CD4-positive, alpha-beta memory T cell (primary cell): ENCODE measurements at regions not wholly inside any gene's neighbourhood (a gene's known extent, or its start where the extent isn't known, plus 50 kb on each side); places are given as distances from the start of the nearest gene placed in this dataset.

ENCODE experiments used
- CTCF ChIA-PET: fragments of 350-600 bp; sonication (Branson Sonifier 250); formaldehyde crosslinking; loops from one replicate; lab custom pipeline; 2021; ENCODE audit warnings: inconsistent platforms; ENCODE audit not compliant: partially characterized antibody; lab: Charles Lee
- POLR2A ChIA-PET: fragments of 350-600 bp; sonication (Branson Sonifier 250); formaldehyde crosslinking; loops from one replicate; lab custom pipeline; 2021; ENCODE audit not compliant: partially characterized antibody; lab: Charles Lee
- DNase-seq, 5 donors: peaks; one replicate each; pipeline versions ENCODE4 v3.0.0 to v3.0.0-alpha.2; 2020 to 2022; ENCODE audit warnings: mixed read lengths in 1 of 5
- H3K27ac ChIP-seq: one replicate; pipeline ENCODE4 v1.7.0; 2013; ENCODE audit warnings: low read depth, low read length
- H3K27me3 ChIP-seq: 2 replicates; pipeline ENCODE4 v1.7.0; 2013; ENCODE audit warnings: mild to moderate bottlenecking, low read length, moderate library complexity; ENCODE audit not compliant: insufficient read depth
- H3K36me3 ChIP-seq: 2 replicates; pipeline ENCODE4 v1.7.0; 2013; ENCODE audit warnings: mild to moderate bottlenecking, low read length, moderate library complexity; ENCODE audit not compliant: insufficient read depth
- H3K4me1 ChIP-seq: 2 replicates; pipeline ENCODE4 v1.7.0; 2013; ENCODE audit warnings: mild to moderate bottlenecking, low read length, moderate library complexity; ENCODE audit not compliant: insufficient read depth
- H3K4me3 ChIP-seq, 2 donors: one replicate each; pipeline ENCODE4 v1.7.0; 2013; ENCODE audit warnings: low read length in 2 of 2, mild to moderate bottlenecking in 1 of 2
- H3K9me3 ChIP-seq, 2 donors: one replicate each; pipeline ENCODE4 v1.7.0; 2013; ENCODE audit warnings: low read length in 2 of 2, control low read depth in 1 of 2; ENCODE audit not compliant: control insufficient read depth in 1 of 2
- H3K27ac Mint-ChIP-seq, 7 donors: one replicate each; pipeline ENCODE4 v1.8.0; 2020 to 2021; ENCODE audit warnings: mixed read lengths in 7 of 7, mild to moderate bottlenecking in 6 of 7, inconsistent platforms in 3 of 7, moderate library complexity in 3 of 7
- H3K27me3 Mint-ChIP-seq, 2 donors: one replicate each; pipeline ENCODE4 v1.8.0; 2020 to 2021; ENCODE audit warnings: mixed read lengths in 2 of 2
- H3K36me3 Mint-ChIP-seq, 2 donors: one replicate each; pipeline ENCODE4 v1.8.0; 2020 to 2021; ENCODE audit warnings: mixed read lengths in 2 of 2, inconsistent platforms in 1 of 2, mild to moderate bottlenecking in 1 of 2
- H3K4me1 Mint-ChIP-seq, 4 donors: one replicate each; pipeline ENCODE4 v1.8.0; 2020 to 2021; ENCODE audit warnings: mixed read lengths in 4 of 4, mild to moderate bottlenecking in 1 of 4
- H3K4me3 Mint-ChIP-seq, 8 donors: one replicate each; pipeline ENCODE4 v1.8.0; 2020 to 2021; ENCODE audit warnings: mixed read lengths in 8 of 8, mild to moderate bottlenecking in 7 of 8, moderate library complexity in 6 of 8, inconsistent platforms in 3 of 8
- H3K9me3 Mint-ChIP-seq, 8 donors: one replicate each; pipeline ENCODE4 v1.8.0; 2020 to 2021; ENCODE audit warnings: mixed read lengths in 8 of 8, mild to moderate bottlenecking in 5 of 8, inconsistent platforms in 3 of 8, moderate library complexity in 1 of 8
- intact Hi-C: fragments of 100-400 bp; cut with micrococcal nuclease; formaldehyde crosslinking; loops from one replicate; pipeline ENCODE4 v1.15.1; 2023

- Histone ChIP-seq H3K36me3 (no peaks in the 10 kb centered on the region), H3K27me3 (no peaks in the 10 kb centered on the region), H3K4me3 (no peak overlapping the region), H3K4me1 (no peaks in the 10 kb centered on the region), H3K9me3 (no peaks in the 10 kb centered on the region), H3K27ac (no peak overlapping the region)
- H3K4me3 Mint-ChIP-seq = no peak overlapping the region
- intact Hi-C loops = no loop called here
- H3K36me3 Mint-ChIP-seq = no peaks in the 10 kb centered on the region
- ChIA-PET POLR2A (no interaction called here), CTCF (no interaction called here)
- DNase-seq = no peak
- peaks cover 5 to 26% of the 10 kb centered on the region in 2 donors for H3K27me3 Mint-ChIP-seq
- no peak overlapping the region for H3K27ac Mint-ChIP-seq
- no peaks in the 10 kb centered on the region for H3K9me3 Mint-ChIP-seq
- H3K4me1 Mint-ChIP-seq = no peaks in the 10 kb centered on the region
These were observed 70.7 kb downstream of the RBFOX3 start for GRCh38 chr17:79539944-79540705.

DNA sequence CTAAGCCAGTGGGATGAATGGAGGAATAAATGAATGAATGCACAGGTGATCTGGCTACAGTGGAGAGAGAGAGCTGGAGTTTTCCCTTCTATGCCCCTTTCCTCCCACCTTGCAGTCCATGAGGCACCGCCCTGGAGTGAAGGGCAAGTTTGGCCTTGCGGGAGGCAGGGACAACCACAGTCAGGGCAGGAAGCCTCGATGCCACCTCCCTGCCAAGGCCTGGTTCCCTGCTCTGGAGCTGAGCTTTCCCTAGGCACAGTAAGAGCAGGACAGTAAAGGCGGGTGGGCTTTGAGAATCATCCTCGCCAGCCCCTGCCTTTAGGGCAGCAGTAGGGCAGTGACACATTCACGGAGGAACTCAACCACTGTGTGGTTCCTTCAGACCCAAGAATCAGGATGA is 72.6 kb downstream of the RBFOX3 start:
- Histone ChIP-seq H3K27ac (no peak overlapping the region), H3K4me1 (no peaks in the 10 kb centered on the region), H3K9me3 (no peaks in the 10 kb centered on the region), H3K36me3 (no peaks in the 10 kb centered on the region), H3K27me3 (no peaks in the 10 kb centered on the region), H3K4me3 (no peak overlapping the region)
- ChIA-PET CTCF (no interaction called here), POLR2A (no interaction called here)
- H3K36me3 Mint-ChIP-seq = no peaks in the 10 kb centered on the region
- H3K27me3 Mint-ChIP-seq = peaks cover 6 to 16% of the 10 kb centered on the region in 2 donors
- peak overlapping the region in 1 of 7 donors; percentile 35 for H3K27ac Mint-ChIP-seq
- no peak for DNase-seq
- intact Hi-C loops = no loop called here
- H3K4me3 Mint-ChIP-seq = no peak overlapping the region
- H3K9me3 Mint-ChIP-seq = no peaks in the 10 kb centered on the region
- no peaks in the 10 kb centered on the region for H3K4me1 Mint-ChIP-seq

DNA sequence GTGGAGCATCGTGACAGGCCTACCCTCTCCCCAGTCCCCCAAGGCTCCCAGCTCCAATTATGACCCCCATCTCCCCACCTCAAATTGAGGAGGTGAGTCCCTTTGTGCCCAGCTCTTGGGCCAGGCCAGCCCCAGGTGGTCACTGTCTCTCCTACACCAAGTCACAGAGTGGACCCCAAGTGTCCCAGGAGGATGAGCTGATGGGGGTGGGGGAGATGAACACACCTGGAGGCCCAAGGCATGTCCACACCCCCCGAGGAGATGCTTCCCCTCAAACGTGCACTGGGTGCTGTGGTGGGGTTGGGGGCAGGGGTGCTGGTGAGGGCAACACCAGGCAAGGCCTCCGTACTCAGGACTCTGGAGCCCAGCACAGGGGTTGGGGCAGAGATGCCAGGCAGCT is 73.2 kb downstream of the RBFOX3 start:
- Mint-ChIP-seq H3K9me3 (no peaks in the 10 kb centered on the region), H3K27ac (no peak overlapping the region), H3K4me3 (no peak overlapping the region), H3K36me3 (no peaks in the 10 kb centered on the region), H3K27me3 (peaks cover 5 to 11% of the 10 kb centered on the region in 2 donors), H3K4me1 (no peaks in the 10 kb centered on the region)
- H3K27me3 ChIP-seq = no peaks in the 10 kb centered on the region
- no peak for DNase-seq
- intact Hi-C loops = no loop called here
- no peaks in the 10 kb centered on the region for H3K9me3 ChIP-seq
- H3K4me1 ChIP-seq = no peaks in the 10 kb centered on the region
- H3K27ac ChIP-seq = no peak overlapping the region
- no peak overlapping the region for H3K4me3 ChIP-seq
- POLR2A ChIA-PET = no interaction called here
- CTCF ChIA-PET = no interaction called here
- H3K36me3 ChIP-seq = no peaks in the 10 kb centered on the region

DNA sequence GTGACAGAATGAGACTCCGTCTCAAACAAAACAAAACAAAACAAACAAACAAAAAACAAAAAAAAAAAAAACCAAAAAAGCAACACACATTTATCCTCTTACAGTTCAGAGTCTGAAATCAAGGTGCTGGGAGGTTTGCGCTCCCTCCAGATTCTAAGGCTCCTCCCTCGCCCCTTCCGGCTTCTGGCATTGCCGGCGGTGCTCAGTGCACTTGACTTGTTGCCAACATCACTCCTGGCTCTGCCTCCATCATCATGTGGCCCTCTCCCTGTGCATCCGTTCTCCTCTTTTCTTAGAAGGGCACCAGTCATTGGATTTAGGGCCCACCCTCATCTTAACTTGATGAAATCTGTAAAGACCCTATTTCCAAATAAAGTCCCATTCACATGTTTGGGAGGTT is 73.8 kb downstream of the RBFOX3 start:
- H3K27ac Mint-ChIP-seq = no peak overlapping the region
- intact Hi-C loops = no loop called here
- CTCF ChIA-PET = no interaction called here
- no peaks in the 10 kb centered on the region for H3K4me1 Mint-ChIP-seq
- Histone ChIP-seq H3K4me1 (no peaks in the 10 kb centered on the region), H3K27me3 (no peaks in the 10 kb centered on the region), H3K9me3 (no peaks in the 10 kb centered on the region), H3K4me3 (no peak overlapping the region), H3K36me3 (no peaks in the 10 kb centered on the region), H3K27ac (no peak overlapping the region)
- no peak overlapping the region for H3K4me3 Mint-ChIP-seq
- peaks cover 5 to 11% of the 10 kb centered on the region in 2 donors for H3K27me3 Mint-ChIP-seq
- DNase-seq = no peak
- no peaks in the 10 kb centered on the region for H3K36me3 Mint-ChIP-seq
- POLR2A ChIA-PET = no interaction called here
- H3K9me3 Mint-ChIP-seq = no peaks in the 10 kb centered on the region

GRCh38 chr17:79536212-79536840 is 74.5 kb downstream of the RBFOX3 start:
- intact Hi-C loops = no loop called here
- Histone ChIP-seq H3K27ac (no peak overlapping the region), H3K36me3 (no peaks in the 10 kb centered on the region), H3K4me1 (no peaks in the 10 kb centered on the region), H3K4me3 (no peak overlapping the region), H3K9me3 (no peaks in the 10 kb centered on the region), H3K27me3 (no peaks in the 10 kb centered on the region)
- Mint-ChIP-seq H3K9me3 (no peaks in the 10 kb centered on the region), H3K27me3 (peaks cover 8% of the 10 kb centered on the region in 2 donors), H3K36me3 (no peaks in the 10 kb centered on the region), H3K27ac (no peak overlapping the region), H3K4me1 (no peaks in the 10 kb centered on the region), H3K4me3 (no peak overlapping the region)
- ChIA-PET CTCF (no interaction called here), POLR2A (no interaction called here)
- no peak for DNase-seq

- H3K4me3 ChIP-seq = no peak overlapping the region
- no peaks in the 10 kb centered on the region for H3K27me3 ChIP-seq
- ChIA-PET POLR2A (no interaction called here), CTCF (no interaction called here)
- no peak overlapping the region for H3K27ac ChIP-seq
- Mint-ChIP-seq H3K36me3 (no peaks in the 10 kb centered on the region), H3K27me3 (peaks cover 8% of the 10 kb centered on the region in 2 donors), H3K4me1 (no peaks in the 10 kb centered on the region), H3K9me3 (no peaks in the 10 kb centered on the region), H3K27ac (no peak overlapping the region), H3K4me3 (no peak overlapping the region)
- no peaks in the 10 kb centered on the region for H3K36me3 ChIP-seq
- H3K9me3 ChIP-seq = no peaks in the 10 kb centered on the region
- H3K4me1 ChIP-seq = no peaks in the 10 kb centered on the region
- DNase-seq = no peak
- intact Hi-C loops = no loop called here
These were observed 75.2 kb downstream of the RBFOX3 start for GRCh38 chr17:79535728-79536025.

DNA sequence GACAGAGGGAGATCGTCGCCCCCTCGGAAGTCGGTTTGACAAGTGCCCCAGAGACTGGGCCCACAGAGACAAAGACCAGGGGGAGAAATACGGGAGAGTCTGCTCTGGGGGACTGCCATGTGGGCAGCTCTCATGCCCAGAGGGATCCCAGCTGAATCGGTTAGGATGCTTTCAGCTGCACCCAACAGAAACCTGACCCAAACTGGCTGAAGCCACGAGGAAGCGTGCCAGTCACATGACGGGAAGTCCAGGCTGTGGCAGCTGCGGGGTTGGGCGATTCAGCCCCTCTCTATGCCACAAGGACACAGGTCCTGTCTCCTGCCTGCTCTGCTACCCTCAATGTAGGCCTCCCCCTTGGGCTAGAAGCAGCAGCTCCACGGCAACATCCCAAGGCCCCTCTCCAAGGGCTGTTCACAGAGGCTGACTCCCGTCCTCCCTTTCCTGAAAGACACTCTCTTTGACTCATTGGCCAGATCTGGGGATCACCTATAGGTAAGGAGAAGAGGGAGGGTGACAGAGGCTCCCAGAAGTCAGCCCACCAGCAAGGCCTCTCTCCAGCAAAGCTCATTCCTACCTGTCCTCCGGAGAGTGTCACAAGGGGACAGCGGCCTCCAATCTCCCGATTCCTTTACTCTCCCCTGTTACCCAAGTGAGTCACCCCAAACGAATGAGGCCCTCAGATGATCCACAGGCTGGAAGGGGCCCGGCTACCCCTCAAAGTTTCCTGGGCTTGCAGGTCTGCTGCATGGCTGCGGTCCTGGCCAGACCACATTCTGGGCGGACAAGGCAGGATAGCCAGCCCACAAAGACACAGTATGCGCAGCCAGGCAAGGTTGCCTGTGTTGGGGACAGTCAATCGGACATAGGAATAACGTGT is 75.8 kb downstream of the RBFOX3 start:
- no peak overlapping the region for H3K27ac ChIP-seq
- intact Hi-C loops = no loop called here
- Mint-ChIP-seq H3K4me1 (no peaks in the 10 kb centered on the region), H3K27me3 (peaks cover 9 to 11% of the 10 kb centered on the region in 2 donors), H3K9me3 (no peaks in the 10 kb centered on the region), H3K27ac (no peak overlapping the region), H3K36me3 (no peaks in the 10 kb centered on the region), H3K4me3 (no peak overlapping the region)
- DNase-seq = no peak
- no peaks in the 10 kb centered on the region for H3K9me3 ChIP-seq
- H3K27me3 ChIP-seq = no peaks in the 10 kb centered on the region
- H3K36me3 ChIP-seq = no peaks in the 10 kb centered on the region
- no peaks in the 10 kb centered on the region for H3K4me1 ChIP-seq
- no peak overlapping the region for H3K4me3 ChIP-seq
- ChIA-PET CTCF (no interaction called here), POLR2A (no interaction called here)
